K562 (cell line): ENCODE measurements at regions not wholly inside any gene's neighbourhood (a gene's known extent, or its start where the extent isn't known, plus 50 kb on each side); places are given as distances from the start of the nearest gene placed in this dataset.

Experiments used
- ATAC-seq: fragments of 200-7000 bp; cut with Tn5 transposase; 3 replicates; pipeline ENCODE4 v1.9.1; 2020; ENCODE audit warnings: moderate library complexity
- BruUV-seq: library from RNA; stranded (reverse); fragments of 400-500 nt; replicated peaks from 2 replicates; lab custom pipeline; 2021; lab: Mats Ljungman, UMichigan
- CTCF ChIA-PET: fragments of 300-600 bp; formaldehyde crosslinking; extraction: SDS; loops from one replicate; lab custom pipeline; 2021; ENCODE audit warnings: low intra/inter-chr PET ratio; lab: Yijun Ruan, JAX
- POLR2A ChIA-PET: fragments of 300-600, 350-650 bp; sonication (Branson Sonifier 250); formaldehyde crosslinking; extraction: SDS; loops from one replicate; lab custom pipeline; 2021; ENCODE audit warnings: antibody characterized with exemption, inconsistent platforms; lab: Yijun Ruan, JAX
- DNase-seq, 4 experiments: peaks; one replicate each; pipeline versions ENCODE4 v3.0.0 to v3.0.0-alpha.2; 2011 to 2018; ENCODE audit warnings: low spot score in 3 of 4, mixed read lengths in 3 of 4; ENCODE audit errors: extremely low read depth in 1 of 4
- FAIRE-seq: peaks from 2 replicates; lab custom pipeline; 2011; peaks lifted over from hg19 to GRCh38; lab: Jason Lieb, UNC
- H2AFZ ChIP-seq: 2 replicates; pipeline ENCODE4 v1.6.0; 2011; ENCODE audit warnings: low read depth, low read length, control low read depth, inconsistent platforms
- H3K27ac ChIP-seq: fragments of 200-600 bp; 3 replicates; pipeline ENCODE4 v1.8.0; 2011; ENCODE audit warnings: low read depth, mild to moderate bottlenecking, control low read depth, inconsistent platforms, low read length, moderate library complexity, mixed read lengths; ENCODE audit errors: extremely low read depth
- H3K27me3 ChIP-seq, 2 experiments: fragments of 300-600 bp in 1 of 2; 2 replicates in 1 of 2; 3 replicates in 1 of 2; pipeline versions ENCODE4 v1.6.0 to v1.8.0; 2011; ENCODE audit warnings: inconsistent platforms in 2 of 2, low read length in 2 of 2, mild to moderate bottlenecking in 1 of 2, mixed read lengths in 1 of 2, moderate library complexity in 1 of 2; ENCODE audit not compliant: control insufficient read depth in 2 of 2, insufficient read depth in 2 of 2
- H3K36me3 ChIP-seq: fragments of 300-600 bp; 3 replicates; pipeline ENCODE4 v1.8.0; 2011; ENCODE audit warnings: mild to moderate bottlenecking, low read length, inconsistent platforms; ENCODE audit not compliant: control insufficient read depth, insufficient read depth
- H3K4me1 ChIP-seq, 2 experiments: fragments of 200-600 bp in 1 of 2; replicated peaks in 1 of 2; 2 replicates in 1 of 2; 3 replicates in 1 of 2; pipeline versions ENCODE4 v1.5.1 to v1.8.0; 2011; ENCODE audit warnings: inconsistent platforms in 2 of 2, low read length in 2 of 2, mild to moderate bottlenecking in 1 of 2, mixed read lengths in 1 of 2, moderate library complexity in 1 of 2; ENCODE audit not compliant: control insufficient read depth in 2 of 2, insufficient read depth in 2 of 2
- H3K4me2 ChIP-seq: 2 replicates; pipeline ENCODE4 v1.6.1; 2011; ENCODE audit warnings: low read length, control low read depth, inconsistent platforms, mixed read lengths; ENCODE audit not compliant: insufficient read depth
- H3K4me3 ChIP-seq: fragments of 200-600 bp; sonication (generic), shearing (Covaris generic); 2 replicates; pipeline ENCODE4 v1.5.1; 2016; ENCODE audit warnings: control low read depth, inconsistent platforms
- H3K79me2 ChIP-seq: fragments of 200-600 bp; 3 replicates; pipeline ENCODE4 v1.8.0; 2011; ENCODE audit warnings: low read length, inconsistent platforms; ENCODE audit not compliant: control insufficient read depth, insufficient read depth
- H3K9ac ChIP-seq, 2 experiments: 2 replicates each; pipeline versions ENCODE4 v1.6.0 to v1.6.1; 2011; ENCODE audit warnings: low read depth in 2 of 2, low read length in 2 of 2, control low read depth in 1 of 2, inconsistent platforms in 1 of 2, mild to moderate bottlenecking in 1 of 2, mixed read lengths in 1 of 2; ENCODE audit not compliant: insufficient read depth in 1 of 2
- H3K9me1 ChIP-seq: one replicate; pipeline ENCODE4 v1.6.0; 2011; ENCODE audit warnings: inconsistent platforms, mild to moderate bottlenecking, low read length, moderate library complexity; ENCODE audit not compliant: control insufficient read depth, insufficient read depth
- H3K9me3 ChIP-seq: replicated peaks from 2 replicates; pipeline ENCODE4 v1.5.1; 2011; ENCODE audit warnings: low read depth, low read length, inconsistent platforms; ENCODE audit not compliant: control insufficient read depth, insufficient read depth
- H4K20me1 ChIP-seq: replicated peaks from 2 replicates; pipeline ENCODE4 v1.6.1; 2011; ENCODE audit warnings: low read length, inconsistent platforms, mixed read lengths; ENCODE audit not compliant: control insufficient read depth, insufficient read depth
- ESRRA ChIP-seq: fragments of 450-650 bp; IDR thresholded peaks from 2 replicates; pipeline ENCODE4 v1.6.1; 2014; ENCODE audit warnings: low read depth, mild to moderate bottlenecking, moderate library complexity, borderline replicate concordance
- FOSL1 ChIP-seq: fragments of 200-800 bp; sonication (Bioruptor generic); conservative IDR thresholded peaks from 2 replicates; pipeline ENCODE4 v1.6.1; 2016; ENCODE audit warnings: missing genetic modification characterization, missing compliant biosample characterization
- GTF2A2 ChIP-seq: IDR thresholded peaks from 2 replicates; pipeline ENCODE4 v1.6.1; 2016; ENCODE audit warnings: mild to moderate bottlenecking, missing genetic modification characterization, missing compliant biosample characterization
- HEY1 ChIP-seq: fragments of 250-450 bp; sonication (Bioruptor Pico); IDR thresholded peaks from 2 replicates; pipeline ENCODE4 v1.5.0; 2020; ENCODE audit warnings: mild to moderate bottlenecking, moderate library complexity, borderline replicate concordance
- POLR2H ChIP-seq: IDR thresholded peaks from 2 replicates; pipeline ENCODE4 v1.6.1; 2016; ENCODE audit warnings: missing genetic modification characterization, low read depth, mild to moderate bottlenecking, control low read depth, missing compliant biosample characterization, moderate library complexity
- TRIM24 ChIP-seq, 2 experiments: fragments of 450-650 bp; IDR thresholded peaks; 2 replicates each; pipeline ENCODE4 v1.6.1; 2016
- ZBTB40 ChIP-seq, 2 experiments: fragments of 450-650 bp in 1 of 2; sonication (generic) in 1 of 2; formaldehyde crosslinking in 1 of 2; IDR thresholded peaks; 2 replicates each; pipeline versions ENCODE4 v1.7.1 to v1.9.0; 2016 to 2022; ENCODE audit warnings: inconsistent platforms in 1 of 2, mild to moderate bottlenecking in 1 of 2, missing genetic modification reagents in 1 of 2
- ZNF217 ChIP-seq: sonication (generic); formaldehyde crosslinking; IDR thresholded peaks from 2 replicates; pipeline ENCODE4 v1.8.0; 2022; ENCODE audit warnings: mild to moderate bottlenecking, missing genetic modification reagents
- ZNF592 ChIP-seq: fragments of 450-650 bp; IDR thresholded peaks from 2 replicates; pipeline ENCODE4 v1.6.1; 2017; ENCODE audit warnings: antibody characterized with exemption, mild to moderate bottlenecking
- ZSCAN29 ChIP-seq: fragments of 450-650 bp; IDR thresholded peaks from 2 replicates; pipeline ENCODE4 v1.6.1; 2017
- WGBS: fragments of 100-300 bp; shearing (Covaris generic); methylation state at CpG from one replicate; pipeline ENCODE4 v1.1.6; 2016; ENCODE audit warnings: low coverage, mixed read lengths; ENCODE audit not compliant: insufficient coverage; ENCODE audit errors: missing lambda C conversion rate; 5-methylcytosine and 5-hydroxymethylcytosine counted together
- in situ Hi-C: fragments of 300-500 bp; cut with MboI; formaldehyde crosslinking; loops from 4 replicates; pipeline ENCODE4 v1.15.0; 2018; ENCODE audit warnings: inconsistent platforms, mixed read lengths
- intact Hi-C: fragments of 100-400 bp; cut with micrococcal nuclease; formaldehyde crosslinking; loops from 2 replicates; pipeline ENCODE4 v1.14.2; 2022

GRCh38 chr18:78813156-78813555 lies 166.5 kb upstream of the SALL3 start:
- Histone ChIP-seq H3K27me3 (peaks cover 0 to 33% of the 10 kb centered on the region in 2 experiments; a peak in 2 of 5 replicates), H4K20me1 (no peaks in the 10 kb centered on the region), H3K36me3 (no peaks in the 10 kb centered on the region), H3K9me1 (no peaks in the 10 kb centered on the region), H3K9me3 (no peaks in the 10 kb centered on the region), H2AFZ (no peak overlapping the region), H3K4me3 (no peak overlapping the region), H3K79me2 (no peaks in the 10 kb centered on the region), H3K27ac (no peak overlapping the region), H3K9ac (no peak overlapping the region), H3K4me2 (no peak overlapping the region), H3K4me1 (peaks cover 0 to 4% of the 10 kb centered on the region in 2 experiments; a peak in 1 of 5 replicates)
- ChIA-PET CTCF (no interaction called here), POLR2A (no interaction called here)
- ATAC-seq (no peak), DNase-seq (no peak), FAIRE-seq (no peak)
- WGBS = 0% methylated on average over 8 of the region's 18 CpGs
- in situ Hi-C loops (no loop called here), intact Hi-C loops (no loop called here)
- no TSS peak for BruUV-seq
- TF ChIP-seq ZBTB40 (IDR thresholded peaks at IDR 0.05) (no peak), ZBTB40 (CRISPR knock-in tag; IDR thresholded peaks at IDR 0.05) (no peak), ZSCAN29 (no peak), HEY1 (CRISPR knock-in tag) (no peak), GTF2A2 (tag) (no peak), ESRRA (no peak), ZNF592 (no peak), POLR2H (tag) (no peak), FOSL1 (tag) (no peak), ZNF217 (CRISPR knock-in tag) (no peak), TRIM24 (IDR thresholded peaks at IDR 0.05) (no peak)
